ENCODE measurements at regions not wholly inside any gene's neighbourhood (a gene's known extent, or its start where the extent isn't known, plus 50 kb on each side); places are given as distances from the start of the nearest gene placed in this dataset.

DNA sequence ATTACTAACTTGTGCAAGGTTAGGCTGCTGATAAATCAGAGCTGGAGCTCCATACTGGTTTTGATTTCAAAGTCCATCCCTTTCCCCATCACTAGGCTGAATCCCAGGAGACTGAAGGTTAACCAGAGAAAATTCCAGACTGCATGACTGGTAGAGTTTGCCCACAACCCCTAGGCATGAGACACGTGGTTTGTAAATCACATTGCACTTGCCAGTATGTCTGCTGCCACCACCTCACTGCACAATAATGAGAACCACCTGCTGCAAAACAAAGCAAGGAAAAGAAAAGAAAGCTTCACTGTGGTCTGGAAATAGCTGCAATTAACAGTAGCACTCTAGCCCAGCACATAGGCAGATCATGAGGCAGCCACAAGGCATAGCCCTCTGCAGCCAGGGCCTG, 67.6 kb upstream of the NTM start:
- ChIA-PET CTCF (no interaction called here), POLR2A (no interaction called here)
- Histone ChIP-seq H3K36me3 (ENCODE audit: control insufficient read depth, insufficient read depth, low read length) (no peaks in the 10 kb centered on the region), H3K4me3 (ENCODE audit: low read depth in 2 of 2, low read length in 2 of 2) (no peak overlapping the region), H3K27me3 (ENCODE audit: control insufficient read depth, insufficient read depth, low read length) (0 out of 2 replicates have a peak, but pooled peaks cover 8% of the 10 kb centered on the region), H3K27ac (ENCODE audit: low read length) (no peak overlapping the region), H3K4me1 (ENCODE audit: control insufficient read depth, insufficient read depth, low read length) (no peaks in the 10 kb centered on the region), H3K9me3 (ENCODE audit: control insufficient read depth, insufficient read depth, low read depth, low read length) (no peaks in the 10 kb centered on the region)
- TF ChIP-seq, protein P1, sequence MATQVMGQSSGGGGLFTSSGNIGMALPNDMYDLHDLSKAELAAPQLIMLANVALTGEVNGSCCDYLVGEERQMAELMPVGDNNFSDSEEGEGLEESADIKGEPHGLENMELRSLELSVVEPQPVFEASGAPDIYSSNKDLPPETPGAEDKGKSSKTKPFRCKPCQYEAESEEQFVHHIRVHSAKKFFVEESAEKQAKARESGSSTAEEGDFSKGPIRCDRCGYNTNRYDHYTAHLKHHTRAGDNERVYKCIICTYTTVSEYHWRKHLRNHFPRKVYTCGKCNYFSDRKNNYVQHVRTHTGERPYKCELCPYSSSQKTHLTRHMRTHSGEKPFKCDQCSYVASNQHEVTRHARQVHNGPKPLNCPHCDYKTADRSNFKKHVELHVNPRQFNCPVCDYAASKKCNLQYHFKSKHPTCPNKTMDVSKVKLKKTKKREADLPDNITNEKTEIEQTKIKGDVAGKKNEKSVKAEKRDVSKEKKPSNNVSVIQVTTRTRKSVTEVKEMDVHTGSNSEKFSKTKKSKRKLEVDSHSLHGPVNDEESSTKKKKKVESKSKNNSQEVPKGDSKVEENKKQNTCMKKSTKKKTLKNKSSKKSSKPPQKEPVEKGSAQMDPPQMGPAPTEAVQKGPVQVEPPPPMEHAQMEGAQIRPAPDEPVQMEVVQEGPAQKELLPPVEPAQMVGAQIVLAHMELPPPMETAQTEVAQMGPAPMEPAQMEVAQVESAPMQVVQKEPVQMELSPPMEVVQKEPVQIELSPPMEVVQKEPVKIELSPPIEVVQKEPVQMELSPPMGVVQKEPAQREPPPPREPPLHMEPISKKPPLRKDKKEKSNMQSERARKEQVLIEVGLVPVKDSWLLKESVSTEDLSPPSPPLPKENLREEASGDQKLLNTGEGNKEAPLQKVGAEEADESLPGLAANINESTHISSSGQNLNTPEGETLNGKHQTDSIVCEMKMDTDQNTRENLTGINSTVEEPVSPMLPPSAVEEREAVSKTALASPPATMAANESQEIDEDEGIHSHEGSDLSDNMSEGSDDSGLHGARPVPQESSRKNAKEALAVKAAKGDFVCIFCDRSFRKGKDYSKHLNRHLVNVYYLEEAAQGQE (IDR thresholded peaks at IDR 0.05; ENCODE audit: insufficient read depth in 1 of 2, low read depth in 2 of 2, low read length in 1 of 2), result no peak
- no TSS peak for BruUV-seq (replicated peaks)
- in situ Hi-C loops (cut with HindIII; ENCODE audit: low pct_unique_long_range_greater_than_20kb, low sequenced_read_pairs) (no loop called here), intact Hi-C loops (cut with micrococcal nuclease; ENCODE audit: unreplicated experiment) (no loop called here)
- DNase-seq (ENCODE audit: low read depth, low spot score) (no peak), ATAC-seq (no peak)

DNA sequence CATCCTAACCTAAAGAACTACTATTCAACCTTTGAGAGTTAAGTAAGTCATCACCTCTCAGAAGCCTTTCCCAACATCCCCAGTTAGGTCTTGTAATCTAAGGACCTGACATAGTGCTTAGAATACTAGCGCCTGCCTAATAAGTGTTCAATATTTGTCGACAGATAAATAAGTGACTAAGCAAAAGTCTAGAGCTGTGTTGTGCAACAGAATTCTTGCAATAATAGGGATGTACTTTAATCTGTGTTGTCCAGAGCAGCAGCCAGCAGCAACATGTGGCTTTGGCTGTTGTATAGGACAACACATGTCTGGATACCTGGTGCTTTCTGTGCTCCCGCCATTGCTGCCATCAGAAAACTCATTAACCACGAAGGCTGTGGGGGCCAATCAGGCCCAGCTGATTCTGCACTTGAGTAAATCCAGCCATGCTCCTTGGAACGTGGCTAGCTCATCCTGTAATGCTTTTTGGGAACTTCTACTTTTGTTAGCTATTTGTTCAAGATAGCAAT, 66.8 kb upstream of the NTM start:
- ATAC-seq (no peak), DNase-seq (ENCODE audit: low read depth, low spot score) (no peak)
- Histone ChIP-seq H3K27me3 (ENCODE audit: control insufficient read depth, insufficient read depth, low read length) (0 out of 2 replicates have a peak, but pooled peaks cover 10% of the 10 kb centered on the region), H3K4me1 (ENCODE audit: control insufficient read depth, insufficient read depth, low read length) (no peaks in the 10 kb centered on the region), H3K27ac (ENCODE audit: low read length) (no peak overlapping the region), H3K9me3 (ENCODE audit: control insufficient read depth, insufficient read depth, low read depth, low read length) (no peaks in the 10 kb centered on the region), H3K36me3 (ENCODE audit: control insufficient read depth, insufficient read depth, low read length) (no peaks in the 10 kb centered on the region), H3K4me3 (ENCODE audit: low read depth in 2 of 2, low read length in 2 of 2) (no peak overlapping the region)
- BruUV-seq (replicated peaks), result no TSS peak
- TF ChIP-seq POLR2AphosphoS5 (IDR thresholded peaks at IDR 0.05; ENCODE audit: low read depth, low read length) (no peak), TCF7L2 (IDR thresholded peaks at IDR 0.05; ENCODE audit: low read depth, low read length) (no peak), SIN3A (IDR thresholded peaks at IDR 0.05; ENCODE audit: borderline replicate concordance, insufficient read depth, low read depth, low read length) (no peak)
- TF ChIP-seq, protein P2, sequence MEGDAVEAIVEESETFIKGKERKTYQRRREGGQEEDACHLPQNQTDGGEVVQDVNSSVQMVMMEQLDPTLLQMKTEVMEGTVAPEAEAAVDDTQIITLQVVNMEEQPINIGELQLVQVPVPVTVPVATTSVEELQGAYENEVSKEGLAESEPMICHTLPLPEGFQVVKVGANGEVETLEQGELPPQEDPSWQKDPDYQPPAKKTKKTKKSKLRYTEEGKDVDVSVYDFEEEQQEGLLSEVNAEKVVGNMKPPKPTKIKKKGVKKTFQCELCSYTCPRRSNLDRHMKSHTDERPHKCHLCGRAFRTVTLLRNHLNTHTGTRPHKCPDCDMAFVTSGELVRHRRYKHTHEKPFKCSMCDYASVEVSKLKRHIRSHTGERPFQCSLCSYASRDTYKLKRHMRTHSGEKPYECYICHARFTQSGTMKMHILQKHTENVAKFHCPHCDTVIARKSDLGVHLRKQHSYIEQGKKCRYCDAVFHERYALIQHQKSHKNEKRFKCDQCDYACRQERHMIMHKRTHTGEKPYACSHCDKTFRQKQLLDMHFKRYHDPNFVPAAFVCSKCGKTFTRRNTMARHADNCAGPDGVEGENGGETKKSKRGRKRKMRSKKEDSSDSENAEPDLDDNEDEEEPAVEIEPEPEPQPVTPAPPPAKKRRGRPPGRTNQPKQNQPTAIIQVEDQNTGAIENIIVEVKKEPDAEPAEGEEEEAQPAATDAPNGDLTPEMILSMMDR (IDR thresholded peaks at IDR 0.05), result no peak
- TF ChIP-seq, protein P1 (IDR thresholded peaks at IDR 0.05; ENCODE audit: insufficient read depth in 1 of 2, low read depth in 2 of 2, low read length in 1 of 2), result no peak
- intact Hi-C loops (cut with micrococcal nuclease; ENCODE audit: unreplicated experiment), result no loop called here
- ChIA-PET CTCF (no interaction called here), POLR2A (no interaction called here)
- in situ Hi-C loops (cut with HindIII; ENCODE audit: low pct_unique_long_range_greater_than_20kb, low sequenced_read_pairs), result no loop called here
